CD4-positive, alpha-beta T cell treated with Interleukin-15 for 1 hour (primary cell): ENCODE measurements at regions not wholly inside any gene's neighbourhood (a gene's known extent, or its start where the extent isn't known, plus 50 kb on each side); places are given as distances from the start of the nearest gene placed in this dataset.

Experiments
- DNase-seq: peaks from one replicate; pipeline ENCODE4 v3.0.0-alpha.2; 2020

DNA sequence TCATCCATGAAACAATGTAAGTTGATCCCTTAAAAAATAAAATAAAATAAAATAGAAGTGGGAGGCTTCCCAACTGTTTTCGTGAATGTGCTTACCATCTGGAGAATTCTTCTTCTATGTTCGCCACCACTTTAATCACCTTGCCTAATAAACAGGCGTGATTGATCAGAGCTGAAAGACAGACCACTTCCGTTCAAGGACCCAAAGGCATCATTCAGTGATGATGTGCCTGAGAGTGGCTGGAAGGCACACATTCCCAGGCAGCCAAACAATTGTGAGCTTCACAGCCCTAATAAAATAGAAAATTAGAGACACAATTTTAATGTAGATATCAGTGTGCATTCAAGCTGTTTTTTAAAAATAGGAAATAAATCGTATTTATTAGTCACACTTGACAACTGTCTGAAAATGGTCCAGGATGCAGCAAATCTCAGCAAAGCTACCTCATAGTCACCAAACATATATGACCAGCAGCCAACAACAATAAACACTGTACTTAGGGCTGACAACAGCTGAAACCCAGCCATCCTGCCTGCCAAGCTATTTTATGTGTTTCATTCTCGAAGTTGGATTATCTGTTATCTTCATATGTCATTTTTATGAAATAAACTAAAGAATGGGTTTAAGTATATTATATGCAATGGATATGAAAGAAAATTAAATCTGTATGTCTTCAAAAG lies 163.2 kb upstream of the FAM9B start:
- DNase-seq = no peak

DNA sequence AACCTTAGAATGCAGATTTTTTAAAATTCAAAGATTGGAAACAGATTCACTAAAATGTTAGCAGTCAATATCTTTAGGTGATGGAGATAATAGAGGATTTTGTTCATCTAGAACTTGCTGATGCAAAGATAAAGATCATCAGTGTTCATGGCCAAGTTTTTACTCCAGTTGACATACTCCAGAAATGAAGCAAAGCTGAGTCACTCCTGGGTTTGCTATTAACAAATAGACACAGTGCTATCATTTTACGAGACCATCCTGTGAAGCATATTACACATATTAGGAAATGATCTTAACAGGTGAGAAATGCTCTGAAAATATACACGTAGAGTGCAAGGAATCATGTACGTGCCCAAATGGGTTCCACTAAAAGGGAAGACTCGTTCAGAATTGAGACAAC lies 170.6 kb upstream of the FAM9B start:
- no peak for DNase-seq

DNA sequence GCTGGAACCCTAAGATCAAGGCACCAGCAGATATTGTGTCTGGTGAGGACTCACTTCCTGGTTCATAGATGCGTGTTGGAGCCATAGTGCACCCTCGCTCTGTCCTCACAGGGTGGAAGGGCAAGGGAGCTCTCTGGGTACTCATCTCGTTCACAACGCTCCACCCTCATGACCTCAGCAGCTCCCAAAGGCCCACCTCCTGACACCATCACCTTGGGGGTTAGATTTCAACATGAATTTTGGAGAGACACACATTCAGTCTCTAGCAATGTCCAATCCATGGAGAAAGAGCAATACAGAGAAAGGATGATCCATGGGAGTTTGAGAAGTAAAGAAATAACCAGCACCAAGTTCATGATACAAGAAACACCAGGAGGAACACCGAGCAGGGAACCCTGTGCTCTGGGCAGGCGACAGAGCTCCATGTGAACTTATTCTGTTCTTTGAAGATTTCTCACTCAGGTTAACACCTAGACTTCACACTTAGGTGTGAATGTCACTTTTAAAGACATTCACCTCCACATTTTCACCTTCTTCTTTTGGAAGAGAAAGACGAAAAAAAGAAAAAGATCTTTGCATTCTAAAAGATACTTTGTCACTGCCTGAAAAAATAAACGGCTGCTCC lies 171.8 kb upstream of the FAM9B start:
- no peak for DNase-seq

DNA sequence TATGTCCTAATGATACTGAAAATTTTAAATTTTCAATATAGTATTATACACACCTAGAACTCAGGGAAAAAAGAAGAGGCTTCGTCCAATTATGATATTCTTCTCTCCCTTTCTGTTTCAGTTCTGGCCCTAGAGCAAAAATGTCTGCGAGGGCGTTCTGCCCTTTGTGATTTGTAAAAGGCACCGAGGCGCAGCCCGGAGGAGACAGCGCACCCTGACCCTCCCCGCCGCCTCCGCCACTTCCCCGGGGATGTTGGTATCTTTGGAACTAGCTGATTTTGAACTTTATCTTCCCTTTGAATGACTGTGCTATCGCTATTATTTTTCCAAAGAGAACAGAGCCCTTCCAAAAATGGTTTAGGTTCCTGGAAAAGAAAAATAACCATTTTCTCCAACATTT lies 173.2 kb upstream of the FAM9B start:
- DNase-seq = no peak

DNA sequence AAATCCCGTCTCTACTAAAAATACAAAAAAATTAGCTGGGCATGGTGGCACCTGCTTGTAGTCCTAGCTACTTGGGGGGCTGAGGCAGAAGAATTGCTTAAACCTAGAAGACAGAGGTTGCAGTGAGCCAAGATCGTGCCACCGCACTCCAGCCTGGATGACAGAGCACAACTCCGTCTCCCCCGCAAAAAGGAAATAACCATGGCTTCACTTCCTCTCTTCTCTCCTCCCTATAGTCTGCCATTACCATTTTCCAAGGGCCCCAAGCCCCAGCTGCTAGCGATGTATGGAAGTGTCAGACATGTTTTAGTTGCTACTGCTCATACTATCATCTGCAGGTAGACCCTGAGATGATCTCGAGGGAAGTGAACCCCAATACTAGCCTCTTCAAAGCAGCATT lies 177.3 kb upstream of the FAM9B start:
- no peak for DNase-seq

DNA sequence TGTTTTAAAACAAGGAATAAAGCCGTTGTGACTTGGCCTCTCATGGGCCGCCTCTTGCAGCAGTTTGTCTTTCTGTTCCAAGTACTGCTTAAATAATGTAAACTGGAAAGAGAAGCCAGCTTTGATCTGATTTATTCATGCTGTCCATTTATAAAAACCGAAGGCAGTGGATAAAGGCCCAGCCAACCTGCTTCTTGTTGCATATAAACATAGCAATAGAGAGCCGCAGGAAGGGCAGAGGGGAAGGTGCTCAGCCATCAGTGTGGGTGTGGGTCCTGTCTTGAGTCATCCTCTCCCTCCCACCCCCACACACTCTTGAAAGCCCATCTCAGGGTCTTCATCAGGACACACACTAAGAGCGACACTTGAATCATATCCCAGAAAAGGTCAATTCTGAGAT lies 187.9 kb upstream of the FAM9B start:
- no peak for DNase-seq

DNA sequence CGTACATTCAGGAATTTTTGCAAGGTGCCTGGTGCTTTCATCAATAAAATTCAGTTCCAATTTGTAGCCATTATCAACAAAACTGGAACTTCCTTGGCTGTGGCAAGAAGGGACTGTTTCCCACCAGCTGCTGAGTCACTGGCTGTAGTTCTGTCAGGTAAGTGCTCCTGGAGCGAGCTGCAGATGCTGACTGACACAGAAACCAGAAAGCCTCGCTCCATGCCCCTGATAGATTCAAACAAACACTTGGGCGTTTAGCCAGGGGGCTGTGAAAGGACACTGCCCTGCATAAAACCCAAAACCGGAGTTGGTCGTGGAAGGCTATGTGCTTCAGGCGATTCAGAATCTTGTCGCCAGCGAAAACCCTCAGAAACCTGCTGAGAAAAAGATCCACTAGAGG lies 188.4 kb upstream of the FAM9B start:
- DNase-seq = no peak

DNA sequence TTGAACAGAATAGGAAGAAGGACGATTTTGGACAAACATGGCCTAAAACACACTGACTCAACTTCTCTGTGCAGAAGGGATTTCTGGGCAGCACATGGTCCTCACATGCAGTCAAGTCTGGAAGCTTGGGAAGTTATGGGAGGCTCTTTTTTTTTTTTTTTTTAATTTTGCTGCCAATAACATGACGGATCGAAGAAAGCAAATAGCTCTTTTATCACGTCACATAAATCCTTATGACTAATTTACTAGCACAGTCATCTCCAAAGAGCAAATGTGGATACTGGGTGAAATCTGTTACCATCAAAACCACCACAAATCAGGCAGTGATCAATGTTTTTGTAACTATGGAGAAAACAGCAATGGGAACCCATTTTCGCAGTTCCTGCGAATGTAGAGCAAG lies 193.3 kb upstream of the FAM9B start:
- DNase-seq = no peak

DNA sequence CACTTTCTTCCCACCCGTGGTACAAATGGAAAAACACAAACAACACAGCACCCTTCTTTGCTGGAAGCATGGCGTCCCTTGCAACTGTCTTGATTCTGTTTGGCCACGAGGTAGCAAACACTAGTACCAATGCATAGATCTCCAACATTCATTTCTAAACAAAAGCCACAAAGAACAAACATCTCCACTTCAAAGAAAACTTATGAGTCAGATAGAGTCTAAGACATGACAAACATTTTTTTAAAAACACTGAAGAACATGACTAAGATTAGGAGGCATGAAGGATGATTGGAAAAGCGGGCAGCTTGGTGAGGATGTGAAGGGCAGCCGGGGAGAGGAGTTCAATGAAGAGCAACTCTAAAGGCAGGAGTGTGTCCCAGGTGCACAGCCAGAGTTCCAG lies 197.6 kb upstream of the FAM9B start:
- no peak for DNase-seq

DNA sequence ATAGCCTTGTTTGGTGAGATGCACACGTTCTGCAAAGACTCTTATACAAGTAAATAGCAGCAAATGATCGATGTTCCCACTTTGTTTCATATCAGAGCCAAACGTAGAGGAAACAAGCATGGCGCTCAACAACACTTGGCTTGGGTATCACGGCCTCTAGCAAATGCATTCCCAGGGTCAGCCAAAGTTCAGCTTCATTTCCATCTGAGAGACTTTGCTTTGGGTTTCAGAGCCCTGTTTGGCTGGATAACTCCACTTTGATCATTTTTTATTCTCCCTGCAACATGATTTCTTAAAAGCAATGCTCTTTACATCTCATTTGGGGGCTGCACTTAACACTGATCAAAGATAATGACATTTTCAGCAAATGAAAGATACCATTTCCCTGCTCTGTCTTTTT lies 199.2 kb upstream of the FAM9B start:
- no peak for DNase-seq

DNA sequence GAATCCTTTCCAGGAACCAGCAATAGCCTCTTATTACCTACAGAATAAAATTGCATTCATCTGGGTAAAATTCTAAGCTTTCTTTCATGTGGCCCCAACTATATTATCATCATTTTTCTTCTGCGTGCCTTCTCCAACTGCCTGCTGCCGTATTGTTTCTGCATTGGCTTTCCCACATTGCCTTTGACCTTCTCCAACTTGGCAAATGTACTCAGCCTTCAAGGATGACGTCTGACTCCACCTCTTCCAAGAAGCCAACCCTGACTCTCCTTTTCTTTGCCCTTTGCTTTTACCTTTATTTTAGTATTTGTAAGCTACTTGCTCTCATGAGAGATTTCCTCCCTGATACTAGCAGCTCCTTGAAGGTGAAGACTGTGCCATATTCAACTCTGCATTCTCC lies 200.4 kb upstream of the FAM9B start:
- DNase-seq = no peak

DNA sequence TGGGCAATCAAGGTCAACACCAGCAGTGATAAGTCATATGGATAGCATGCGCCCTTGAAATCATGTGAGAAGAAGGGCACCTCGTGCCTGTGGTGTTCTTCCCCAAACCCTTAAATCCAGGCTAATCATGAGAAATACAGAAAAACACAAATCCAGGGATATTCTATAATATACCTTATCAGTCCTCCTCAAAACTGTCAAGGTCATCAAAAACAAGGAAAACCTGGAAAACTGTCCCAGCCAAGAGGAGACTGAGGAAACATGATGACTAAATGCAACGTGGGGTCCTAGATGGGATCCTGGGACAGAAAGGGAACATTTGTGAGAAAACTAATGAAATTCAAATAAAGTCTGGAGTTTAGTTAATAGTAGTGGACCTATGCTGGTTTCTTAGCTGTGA lies 201.8 kb upstream of the FAM9B start:
- no peak for DNase-seq

DNA sequence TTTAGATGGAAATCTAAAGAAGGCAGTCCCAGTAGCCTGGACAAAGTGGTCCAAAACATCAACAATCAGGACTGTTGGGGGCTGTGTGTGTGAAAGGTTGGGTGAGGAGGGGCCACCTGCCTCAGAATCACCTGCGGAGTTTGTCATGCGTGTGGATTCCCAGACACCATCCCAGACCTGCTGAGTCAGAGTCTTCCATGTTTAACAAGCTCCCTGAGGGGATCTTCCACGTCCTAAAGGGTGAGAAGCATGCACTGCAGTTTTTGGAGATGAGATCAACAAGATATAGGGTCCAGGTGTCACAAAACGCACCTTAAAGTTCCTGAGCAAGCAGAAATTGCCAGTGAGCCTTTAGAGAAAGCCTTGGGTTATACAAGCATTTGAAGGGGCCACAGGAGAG lies 207.0 kb upstream of the FAM9B start:
- no peak for DNase-seq

DNA sequence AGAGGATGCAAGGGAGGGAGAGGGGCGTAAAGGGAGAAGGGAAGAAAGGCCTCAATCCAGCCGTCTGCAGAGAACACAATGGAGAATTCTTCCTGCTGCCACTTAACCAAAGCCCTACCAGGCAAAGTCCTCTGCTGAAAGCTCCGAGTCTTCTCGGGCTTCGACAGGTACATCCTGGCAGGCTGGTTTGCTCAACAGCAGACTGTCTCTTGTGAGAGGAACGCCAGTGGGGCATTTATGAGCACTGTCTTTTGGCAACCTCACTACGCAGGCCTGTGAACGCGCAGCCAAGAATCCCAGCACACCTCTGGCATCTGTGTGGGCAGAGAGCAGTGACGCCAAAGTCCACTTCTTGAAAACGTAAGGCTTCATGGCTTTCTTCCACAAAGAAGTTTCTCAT lies 207.5 kb upstream of the FAM9B start:
- DNase-seq = no peak

DNA sequence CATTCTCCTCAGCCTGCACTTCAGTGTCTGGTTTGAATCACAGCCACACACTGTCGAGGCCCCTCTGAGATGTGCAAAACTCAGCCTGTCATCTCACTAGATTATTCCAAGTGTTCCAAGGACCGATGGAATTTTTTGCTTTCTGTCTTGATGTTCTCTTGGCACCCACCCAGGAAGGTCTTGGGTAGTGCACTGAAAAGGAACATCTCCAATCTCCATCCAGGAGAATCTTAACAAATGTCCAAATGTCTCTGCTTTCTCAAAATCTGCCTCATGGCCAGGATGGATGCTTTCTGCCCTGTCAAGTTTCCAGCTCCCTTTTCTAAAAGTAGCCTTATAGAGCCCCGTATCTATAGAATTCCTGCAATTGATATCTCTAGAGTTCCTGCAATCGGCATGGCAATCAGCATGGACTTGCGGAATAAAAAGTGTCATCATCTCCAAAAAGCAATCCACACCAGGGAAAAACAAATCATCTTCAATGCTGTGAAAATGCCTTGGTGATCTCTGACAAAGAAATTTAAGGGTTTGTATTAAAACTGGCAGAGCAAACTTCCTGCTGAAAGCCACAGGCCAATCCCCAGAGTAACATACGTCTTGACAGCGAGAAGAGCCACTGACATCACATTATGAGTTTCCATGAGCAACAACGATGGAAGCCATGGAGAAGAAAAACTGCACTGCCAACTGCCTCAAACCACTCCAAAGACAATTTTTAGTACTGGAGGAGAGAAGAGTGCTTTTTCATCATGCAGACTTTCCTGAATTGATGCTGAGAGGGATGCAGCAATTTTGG lies 215.3 kb upstream of the FAM9B start:
- DNase-seq = no peak

DNA sequence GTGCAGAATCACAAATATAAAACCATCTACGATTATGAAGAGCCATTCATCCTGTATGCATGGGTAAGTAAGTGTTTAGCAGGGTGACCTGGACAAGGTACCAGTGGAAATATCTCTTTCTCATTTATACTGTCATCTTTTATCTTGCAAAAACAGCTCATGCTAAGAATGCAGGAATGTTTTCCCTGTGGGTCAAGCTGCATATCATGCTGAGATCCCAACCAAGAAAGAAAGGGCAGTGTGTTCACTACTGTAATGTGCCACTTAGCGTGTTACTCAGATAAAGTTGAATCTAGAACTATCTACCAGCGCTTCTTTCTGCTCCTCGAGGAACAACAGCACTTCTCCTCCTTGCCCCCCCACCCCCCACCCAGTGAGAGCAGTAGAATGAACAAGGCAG lies 212.7 kb upstream of the TBL1X start:
- DNase-seq = no peak

DNA sequence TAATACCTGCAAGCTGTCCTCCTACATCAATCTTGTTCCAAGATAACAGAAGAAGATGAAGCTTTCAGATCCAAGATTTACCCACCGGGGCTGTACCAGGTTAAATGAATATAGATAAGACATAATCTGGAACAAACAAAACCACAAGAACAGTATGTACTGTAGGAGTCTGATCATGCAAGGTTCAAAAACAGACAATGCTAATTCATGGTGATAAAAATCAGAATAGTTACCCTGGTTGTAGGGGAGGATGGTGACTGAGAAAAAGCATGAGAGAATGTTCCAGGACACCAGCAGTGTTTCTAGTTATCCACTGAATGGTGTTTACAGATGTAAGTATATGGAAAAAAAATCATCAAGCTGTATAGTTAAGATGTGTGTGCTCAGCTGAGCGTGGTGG lies 211.6 kb upstream of the TBL1X start:
- DNase-seq = no peak

DNA sequence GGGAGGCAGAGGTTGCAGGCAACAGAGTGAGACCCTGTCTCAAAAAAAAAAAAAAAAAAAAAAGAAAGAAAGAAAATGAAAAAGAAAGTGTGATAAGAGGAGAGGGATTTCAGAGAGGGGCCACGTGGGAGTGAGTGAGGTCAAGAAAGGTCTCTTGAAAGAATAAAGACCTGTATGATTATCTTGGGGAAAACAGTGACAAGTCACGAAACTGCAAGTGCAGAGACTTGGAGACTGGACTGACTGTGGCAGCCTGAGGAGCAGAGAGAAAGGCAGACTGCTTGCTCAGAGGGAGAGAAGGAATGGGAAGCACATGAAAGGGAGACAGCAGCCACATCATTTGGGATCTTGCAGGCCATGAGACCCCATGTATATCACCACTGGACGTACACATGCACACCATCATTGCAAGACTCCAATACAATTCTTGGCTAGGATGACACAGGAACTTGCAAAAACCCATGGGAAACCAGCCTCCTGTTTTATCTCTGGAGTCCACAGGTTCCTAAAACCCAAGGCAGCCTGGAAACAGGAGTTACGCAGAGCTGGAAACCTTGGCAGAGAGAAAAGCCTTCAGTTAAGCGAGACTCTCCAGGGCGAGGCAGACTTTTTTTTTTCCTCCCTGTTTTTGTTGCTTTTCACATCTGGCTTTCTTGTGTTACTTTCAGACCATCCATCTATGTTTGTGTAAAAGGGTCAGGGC lies 207.0 kb upstream of the TBL1X start:
- no peak for DNase-seq

DNA sequence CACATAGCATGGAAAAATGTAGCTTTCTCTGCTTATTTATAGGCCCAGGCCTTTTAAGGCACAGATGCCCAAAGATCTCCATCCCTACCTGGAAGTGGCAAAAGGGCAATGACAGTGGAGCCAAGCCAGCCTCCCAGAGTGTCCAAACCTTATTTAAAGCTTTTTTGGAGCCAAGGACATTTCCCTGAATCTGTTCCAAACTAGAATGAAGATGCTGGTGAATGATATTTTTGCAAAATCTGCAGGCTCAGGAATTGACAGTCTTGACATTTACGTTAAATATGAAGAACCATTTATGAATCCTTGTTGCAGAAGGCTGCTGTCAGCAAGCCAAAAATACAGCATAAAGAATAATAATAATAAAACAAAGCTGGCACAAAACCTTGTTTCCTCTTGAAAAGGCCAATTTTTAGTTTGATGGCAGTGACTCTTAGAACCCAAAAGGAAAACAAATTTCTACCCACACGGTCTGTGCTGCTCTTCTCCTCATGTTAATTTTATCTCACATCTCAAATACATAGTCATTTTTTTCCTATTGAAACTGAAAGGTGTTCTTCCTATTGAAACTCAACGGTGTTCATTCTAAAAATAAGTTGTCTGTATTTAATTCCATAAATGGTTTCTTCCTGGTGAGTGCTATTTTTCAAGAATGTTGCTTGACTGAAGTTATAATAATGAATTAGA lies 206.3 kb upstream of the TBL1X start:
- no peak for DNase-seq

DNA sequence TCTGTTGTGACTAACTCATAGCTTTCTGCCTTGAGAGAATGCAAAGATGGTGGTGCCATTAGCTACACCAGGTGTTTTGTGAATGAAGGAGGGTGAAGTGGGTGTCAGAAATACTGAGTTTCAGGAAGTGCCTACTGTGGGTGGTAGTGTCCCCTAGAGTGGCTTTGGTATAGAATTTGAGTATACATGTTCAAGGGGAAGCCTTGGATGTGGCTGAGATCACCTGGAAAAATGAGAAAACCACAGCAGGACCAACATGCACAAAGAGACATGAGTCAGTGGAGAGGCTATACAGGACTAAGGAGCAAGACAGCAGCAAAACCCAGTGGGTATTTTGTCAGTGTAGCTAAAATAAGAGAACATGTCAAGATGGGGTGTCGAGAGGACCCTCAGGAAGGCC lies 204.3 kb upstream of the TBL1X start:
- no peak for DNase-seq

DNA sequence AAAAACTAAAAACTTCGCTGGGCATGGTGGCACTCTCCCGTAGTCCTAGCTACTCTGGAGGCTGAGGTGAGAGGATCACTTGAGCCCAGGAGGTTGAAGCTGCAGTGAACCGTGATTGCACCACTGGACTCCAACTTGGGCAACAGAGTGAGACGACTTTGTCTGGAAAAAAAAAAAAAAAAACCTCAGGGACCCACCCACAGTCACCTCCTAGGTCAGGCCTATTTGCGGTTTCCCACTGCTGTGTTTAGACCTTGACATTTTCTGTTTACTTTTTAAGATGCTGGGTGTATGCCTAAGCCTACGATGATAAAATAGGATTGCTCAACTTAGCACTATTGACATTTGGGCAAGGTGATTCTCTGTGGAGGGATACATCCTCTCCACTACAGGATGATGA lies 197.4 kb upstream of the TBL1X start:
- DNase-seq = no peak

DNA sequence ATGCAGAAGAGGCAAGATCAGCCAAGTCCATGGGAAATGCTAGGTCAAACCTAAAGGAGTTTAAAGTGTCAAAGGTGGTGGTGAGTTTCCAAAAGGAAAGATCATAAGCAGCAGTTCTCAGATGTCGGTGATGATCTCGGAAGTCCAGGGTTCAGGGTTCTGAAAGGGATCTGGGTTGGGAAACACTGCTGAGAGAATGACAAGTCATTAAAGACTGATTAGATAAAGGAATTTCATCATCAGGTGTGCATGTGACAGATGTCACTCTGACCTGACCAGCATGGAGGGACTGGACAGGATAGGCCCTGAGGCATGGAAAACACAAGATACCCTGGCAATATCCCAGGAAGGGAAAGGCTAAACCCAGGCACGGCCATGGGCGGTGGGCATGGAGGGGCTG lies 195.7 kb upstream of the TBL1X start:
- no peak for DNase-seq
